ENCODE measurements at regions not wholly inside any gene's neighbourhood (a gene's known extent, or its start where the extent isn't known, plus 50 kb on each side); places are given as distances from the start of the nearest gene placed in this dataset.

- no peak for TF ChIP-seq POLR2AphosphoS5 (IDR thresholded peaks at IDR 0.05)
- TF ChIP-seq POLR2A (IDR thresholded peaks at IDR 0.05), result no peak
These were observed 886.2 kb downstream of the LTN1 start for GRCh38 chr21:28106370-28106890.
